Breast epithelium (tissue), 3 donors: ENCODE measurements at regions not wholly inside any gene's neighbourhood (a gene's known extent, or its start where the extent isn't known, plus 50 kb on each side); places are given as distances from the start of the nearest gene placed in this dataset.

Experiments used
- CTCF ChIP-seq, 3 donors: fragments of 450-650 bp; IDR thresholded peaks; one replicate each; pipeline ENCODE4 v1.5.1; 2016 to 2017; ENCODE audit warnings: antibody characterized with exemption in 3 of 3, mild to moderate bottlenecking in 3 of 3, moderate library complexity in 3 of 3
- POLR2A ChIP-seq: fragments of 450-650 bp; IDR thresholded peaks from one replicate; pipeline ENCODE4 v1.6.1; 2016; ENCODE audit warnings: antibody characterized with exemption, mild to moderate bottlenecking, moderate library complexity
- POLR2AphosphoS5 ChIP-seq, 3 donors: sonication (generic); formaldehyde crosslinking; IDR thresholded peaks; one replicate each; pipeline ENCODE4 v1.6.1; 2017; ENCODE audit warnings: antibody characterized with exemption in 3 of 3

DNA sequence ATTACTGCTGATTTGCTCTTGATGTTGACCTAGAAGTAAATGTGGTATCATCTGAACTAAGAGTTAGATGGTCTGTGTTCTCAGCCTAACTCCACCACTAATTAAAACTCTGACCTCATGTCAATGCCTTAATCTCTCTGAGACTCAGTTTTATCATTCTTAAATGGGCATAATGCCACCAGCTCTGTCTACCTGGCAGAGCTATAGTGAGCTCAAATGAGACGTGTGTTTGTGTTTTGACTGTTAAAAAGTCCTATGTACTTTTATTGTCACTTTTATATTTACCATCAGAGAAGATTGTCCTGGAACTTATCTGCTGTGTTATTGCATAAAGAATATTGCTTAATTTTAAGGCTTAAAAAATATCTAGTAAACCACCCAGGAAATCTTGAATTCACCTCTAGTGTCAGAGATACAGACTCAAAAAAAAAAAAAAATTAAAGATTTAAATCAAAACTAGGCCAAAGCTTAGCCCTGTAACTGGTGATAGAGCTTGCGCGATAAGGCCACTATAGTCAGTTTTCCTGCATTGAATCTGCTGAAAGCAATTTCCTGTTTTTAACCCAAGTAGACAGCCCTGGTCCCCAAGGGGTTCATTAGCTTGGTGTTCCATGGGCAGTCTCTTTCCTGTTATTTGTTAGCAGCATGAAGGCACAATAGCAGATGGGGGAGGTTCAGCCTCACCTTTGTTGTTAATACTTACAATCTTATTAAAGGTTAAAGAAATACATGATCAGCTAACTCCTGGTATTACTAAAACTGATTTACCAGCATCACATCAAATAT is 261.8 kb downstream of the ATP23 start:
- no peak for TF ChIP-seq CTCF (IDR thresholded peaks at IDR 0.05)
- no peak for TF ChIP-seq POLR2AphosphoS5 (IDR thresholded peaks at IDR 0.05)
- no peak for TF ChIP-seq POLR2A
